ENCODE measurements at regions not wholly inside any gene's neighbourhood (a gene's known extent, or its start where the extent isn't known, plus 50 kb on each side); places are given as distances from the start of the nearest gene placed in this dataset.

DNA sequence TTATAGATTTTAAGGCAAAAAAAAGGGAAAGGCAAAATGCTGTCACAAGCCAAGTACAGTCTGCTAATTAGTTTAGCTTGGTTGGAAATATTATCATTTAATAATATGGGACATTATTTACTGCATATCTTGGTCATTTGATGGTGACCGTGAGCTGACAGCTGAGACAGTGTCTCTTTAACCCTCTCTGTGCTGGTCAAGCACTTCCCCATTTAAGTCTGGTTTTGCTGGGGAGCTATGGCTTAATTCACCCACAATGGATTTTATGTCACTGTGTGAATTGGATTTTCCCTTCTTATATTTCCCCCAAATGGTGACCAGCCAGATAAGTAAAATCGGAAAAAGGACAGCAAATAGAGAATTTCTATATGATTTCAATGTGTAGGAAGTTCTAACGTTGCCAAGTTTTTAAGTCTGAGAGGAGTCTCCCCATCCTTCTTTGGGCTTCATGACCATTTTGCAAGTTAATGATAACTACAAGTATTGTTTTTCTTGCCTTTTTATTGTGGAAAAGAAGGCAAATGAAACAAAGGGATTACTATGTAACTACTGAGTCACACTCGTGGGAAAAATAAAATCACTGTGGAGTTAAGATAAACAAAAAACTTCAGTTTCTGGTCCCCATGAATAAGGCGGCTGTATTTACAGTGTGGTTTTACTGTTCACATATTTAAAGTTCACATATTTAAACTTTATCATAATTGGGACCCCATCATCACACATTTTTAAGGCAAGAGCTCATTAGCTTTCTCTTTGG lies 373.5 kb downstream of the NR2F2 start:
- Histone ChIP-seq H3K9me3 (ENCODE audit: low read depth) (no peaks in the 10 kb centered on the region), H3K36me3 (replicated peaks; ENCODE audit: insufficient read depth, low read depth) (no peaks in the 10 kb centered on the region), H3K4me1 (ENCODE audit: insufficient read depth) (no peaks in the 10 kb centered on the region), H4K20me1 (ENCODE audit: insufficient read depth, poor library complexity, severe bottlenecking) (no peaks in the 10 kb centered on the region), H3K79me2 (no peaks in the 10 kb centered on the region), H3K4me2 (no peak overlapping the region), H3K4me3 (no peak overlapping the region), H3K9me2 (replicated peaks; ENCODE audit: insufficient read depth) (no peaks in the 10 kb centered on the region), H3K27ac (no peak overlapping the region), H3K27me3 (no peaks in the 10 kb centered on the region), H2AFZ (no peak overlapping the region)
- 70% methylated on average over 5 of the region's 5 CpGs for WGBS (ENCODE audit: low lambda C conversion rate, missing lambda C conversion rate)
- DNase-seq (ENCODE audit: low spot score), result no peak
- TF ChIP-seq EZH2 (IDR thresholded peaks at IDR 0.05; ENCODE audit: borderline replicate concordance), result no peak
- TF ChIP-seq EZH2phosphoT487 (IDR thresholded peaks at IDR 0.05; ENCODE audit: low read depth, severe bottlenecking, unreplicated experiment), result no peak
- TF ChIP-seq CTCF (IDR thresholded peaks at IDR 0.05; ENCODE audit: poor library complexity), result no peak

DNA sequence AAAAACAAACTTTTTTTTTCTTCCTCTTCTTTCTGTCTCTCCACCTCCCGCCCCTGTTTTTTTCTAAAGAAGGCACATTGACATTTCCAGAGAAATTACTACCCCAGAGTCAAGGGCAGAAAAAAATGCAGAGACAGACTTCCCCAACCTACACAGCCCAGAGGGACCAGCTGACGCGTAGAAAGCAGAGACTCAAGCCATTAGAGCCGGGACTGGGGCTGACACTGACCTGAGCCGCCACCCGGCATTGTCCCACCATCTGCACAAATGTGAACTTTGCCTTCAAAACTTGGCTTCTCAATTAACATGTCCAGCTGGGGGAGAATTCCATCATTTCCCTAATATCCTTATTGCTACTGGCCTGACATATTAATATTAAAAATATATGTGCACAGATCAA lies 385.6 kb downstream of the NR2F2 start:
- 84% methylated on average over 6 of the region's 6 CpGs for WGBS (ENCODE audit: low lambda C conversion rate, missing lambda C conversion rate)
- no peak for DNase-seq (ENCODE audit: low spot score)
- no peaks in the 10 kb centered on the region for H3K9me2 ChIP-seq (replicated peaks; ENCODE audit: insufficient read depth)

GRCh38 chr15:96716478-96716877 lies 386.0 kb downstream of the NR2F2 start:
- H3K27ac ChIP-seq, result no peak overlapping the region
- H3K4me1 ChIP-seq (ENCODE audit: insufficient read depth), result no peaks in the 10 kb centered on the region
- H3K4me3 ChIP-seq, result no peak overlapping the region
- H3K36me3 ChIP-seq (replicated peaks; ENCODE audit: insufficient read depth, low read depth), result no peaks in the 10 kb centered on the region
- no peaks in the 10 kb centered on the region for H3K9me2 ChIP-seq (replicated peaks; ENCODE audit: insufficient read depth)
- H3K79me2 ChIP-seq, result no peaks in the 10 kb centered on the region
- H3K9me3 ChIP-seq (ENCODE audit: low read depth), result no peaks in the 10 kb centered on the region
- H3K4me2 ChIP-seq, result no peak overlapping the region
- 87% methylated on average over 3 of the region's 3 CpGs for WGBS (ENCODE audit: low lambda C conversion rate, missing lambda C conversion rate)
- no peaks in the 10 kb centered on the region for H3K27me3 ChIP-seq
- H2AFZ ChIP-seq, result no peak overlapping the region
- H4K20me1 ChIP-seq (ENCODE audit: insufficient read depth, poor library complexity, severe bottlenecking), result no peaks in the 10 kb centered on the region
- TF ChIP-seq EZH2phosphoT487 (IDR thresholded peaks at IDR 0.05; ENCODE audit: low read depth, severe bottlenecking, unreplicated experiment) (no peak), CTCF (IDR thresholded peaks at IDR 0.05; ENCODE audit: poor library complexity) (no peak), EZH2 (IDR thresholded peaks at IDR 0.05; ENCODE audit: borderline replicate concordance) (no peak)
- DNase-seq (ENCODE audit: low spot score), result no peak

More for the DNA sequence above, 385.6 kb downstream of the NR2F2 start:
- no peak overlapping the region for H3K4me2 ChIP-seq
- H3K9me3 ChIP-seq (ENCODE audit: low read depth), result no peaks in the 10 kb centered on the region
- no peak for TF ChIP-seq EZH2 (IDR thresholded peaks at IDR 0.05; ENCODE audit: borderline replicate concordance)
- TF ChIP-seq EZH2phosphoT487 (IDR thresholded peaks at IDR 0.05; ENCODE audit: low read depth, severe bottlenecking, unreplicated experiment), result no peak
- no peak for TF ChIP-seq CTCF (IDR thresholded peaks at IDR 0.05; ENCODE audit: poor library complexity)
- H3K79me2 ChIP-seq, result no peaks in the 10 kb centered on the region
- no peaks in the 10 kb centered on the region for H4K20me1 ChIP-seq (ENCODE audit: insufficient read depth, poor library complexity, severe bottlenecking)
- no peaks in the 10 kb centered on the region for H3K36me3 ChIP-seq (replicated peaks; ENCODE audit: insufficient read depth, low read depth)
- H2AFZ ChIP-seq, result no peak overlapping the region
- no peaks in the 10 kb centered on the region for H3K4me1 ChIP-seq (ENCODE audit: insufficient read depth)
- no peak overlapping the region for H3K4me3 ChIP-seq
- H3K27ac ChIP-seq, result no peak overlapping the region
- H3K27me3 ChIP-seq, result no peaks in the 10 kb centered on the region
